ENCODE measurements at regions not wholly inside any gene's neighbourhood (a gene's known extent, or its start where the extent isn't known, plus 50 kb on each side); places are given as distances from the start of the nearest gene placed in this dataset.

DNA sequence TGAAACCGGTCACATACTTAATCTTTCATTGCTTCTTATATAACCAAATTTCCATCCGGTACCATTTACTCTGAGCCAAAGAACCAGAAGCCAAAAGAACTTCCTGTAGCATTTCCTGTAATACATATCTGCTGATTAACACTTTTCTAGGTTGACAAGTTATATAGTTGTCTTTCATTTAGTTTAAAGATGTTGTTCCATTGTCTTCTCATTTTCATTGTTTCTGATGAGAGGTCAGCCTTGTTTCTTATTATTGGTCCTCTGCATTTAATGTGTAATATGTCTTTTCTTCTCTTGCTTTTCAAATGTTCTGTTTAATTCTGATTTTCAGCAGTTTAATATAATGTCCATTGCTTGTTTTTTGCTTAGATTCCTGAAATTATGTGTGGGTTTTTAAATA is 214.5 kb upstream of the CCN2 start:
- no peak for TF ChIP-seq CTCF (IDR thresholded peaks at IDR 0.05)
- Histone ChIP-seq H3K36me3 (no peaks in the 10 kb centered on the region), H3K27ac (no peak overlapping the region), H3K4me1 (no peaks in the 10 kb centered on the region), H3K9me3 (no peaks in the 10 kb centered on the region), H3K27me3 (ENCODE audit: low read depth) (no peaks in the 10 kb centered on the region), H3K4me3 (no peak overlapping the region)
- ATAC-seq (no peak), DNase-seq (no peak)
- intact Hi-C loops (cut with DNase I), result loop anchor here (10.0 kb wide), 1 partner anchor 241 kb away; no protein-coding TSS in a partner anchor

DNA sequence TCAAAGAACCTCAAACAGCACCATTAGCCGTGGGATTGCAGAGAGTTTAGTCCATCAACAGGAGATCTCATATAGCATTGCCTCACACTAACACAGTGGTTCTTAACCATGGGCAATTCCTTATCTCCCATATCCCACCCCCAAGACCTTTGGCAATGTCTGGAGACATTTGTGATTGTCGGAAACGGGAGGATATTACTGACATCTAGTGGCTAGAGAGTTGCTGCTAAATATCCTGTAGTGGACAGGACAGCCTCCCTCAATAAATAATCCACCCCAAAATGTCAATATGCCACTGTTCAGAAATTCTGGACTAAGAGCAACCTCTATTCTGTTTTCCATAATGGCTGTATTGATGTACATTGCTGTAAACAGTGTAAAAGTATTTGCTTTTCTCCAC is 210.1 kb upstream of the CCN2 start:
- ATAC-seq (peak; percentile 47 to 72), DNase-seq (no peak)
- intact Hi-C loops (cut with DNase I), result loop anchor here (10.0 kb wide), 1 partner anchor 236 kb away; no protein-coding TSS in a partner anchor

DNA sequence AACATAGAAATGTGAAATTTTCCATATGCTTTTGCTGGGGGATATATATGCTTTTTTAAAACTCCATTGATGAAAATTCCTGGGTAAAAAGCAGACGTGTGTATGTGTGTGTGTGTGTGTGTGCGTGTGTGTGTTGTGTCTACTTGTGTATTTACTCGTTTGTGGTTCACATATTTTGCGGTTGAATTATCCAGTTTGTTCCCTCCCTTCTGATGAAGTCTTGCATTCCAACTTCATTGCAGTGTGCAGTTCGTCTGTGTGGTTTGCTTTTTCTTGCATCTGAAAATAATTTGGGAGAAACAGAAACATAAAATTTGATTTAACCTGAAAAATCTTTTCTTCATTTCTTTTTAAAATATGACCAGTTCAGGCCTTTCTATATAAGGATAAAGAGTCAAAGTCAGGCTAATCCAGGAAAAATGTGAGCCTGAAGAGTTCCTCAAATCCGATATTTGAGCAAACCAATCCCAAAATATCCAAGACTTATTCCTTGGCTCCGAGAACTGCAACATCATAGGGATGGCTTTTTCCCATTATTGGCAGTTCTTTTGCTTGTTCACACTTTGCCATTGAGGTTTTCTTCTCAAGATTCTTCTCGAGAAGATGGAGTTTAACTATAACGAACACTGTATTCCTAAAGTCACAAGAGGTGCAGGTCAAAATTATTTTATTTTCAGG is 202.2 kb upstream of the CCN2 start:
- no peak for TF ChIP-seq CTCF (IDR thresholded peaks at IDR 0.05)
- Histone ChIP-seq H3K27ac (no peak overlapping the region), H3K4me3 (no peak overlapping the region), H3K9me3 (no peaks in the 10 kb centered on the region), H3K36me3 (no peaks in the 10 kb centered on the region), H3K27me3 (ENCODE audit: low read depth) (no peaks in the 10 kb centered on the region), H3K4me1 (no peaks in the 10 kb centered on the region)
- DNase-seq (no peak), ATAC-seq (no peak)
- intact Hi-C loops (cut with DNase I), result no loop called here

More for the DNA sequence above, 210.1 kb upstream of the CCN2 start:
- TF ChIP-seq CTCF (IDR thresholded peaks at IDR 0.05), result peak; percentile 55
- Histone ChIP-seq H3K4me1 (no peaks in the 10 kb centered on the region), H3K36me3 (no peaks in the 10 kb centered on the region), H3K4me3 (no peak overlapping the region), H3K9me3 (no peaks in the 10 kb centered on the region), H3K27ac (no peak overlapping the region), H3K27me3 (ENCODE audit: low read depth) (no peaks in the 10 kb centered on the region)

- H3K27me3 ChIP-seq (ENCODE audit: low read depth), result no peaks in the 10 kb centered on the region
- intact Hi-C loops (cut with DNase I), result no loop called here
- H3K4me3 ChIP-seq, result no peak overlapping the region
- H3K27ac ChIP-seq, result no peak overlapping the region
- TF ChIP-seq CTCF (IDR thresholded peaks at IDR 0.05), result no peak
- H3K4me1 ChIP-seq, result no peaks in the 10 kb centered on the region
- ATAC-seq (no peak), DNase-seq (no peak)
- H3K36me3 ChIP-seq, result no peaks in the 10 kb centered on the region
- no peaks in the 10 kb centered on the region for H3K9me3 ChIP-seq
Measured at GRCh38 chr6:132147530-132148011, 196.4 kb upstream of the CCN2 start.

DNA sequence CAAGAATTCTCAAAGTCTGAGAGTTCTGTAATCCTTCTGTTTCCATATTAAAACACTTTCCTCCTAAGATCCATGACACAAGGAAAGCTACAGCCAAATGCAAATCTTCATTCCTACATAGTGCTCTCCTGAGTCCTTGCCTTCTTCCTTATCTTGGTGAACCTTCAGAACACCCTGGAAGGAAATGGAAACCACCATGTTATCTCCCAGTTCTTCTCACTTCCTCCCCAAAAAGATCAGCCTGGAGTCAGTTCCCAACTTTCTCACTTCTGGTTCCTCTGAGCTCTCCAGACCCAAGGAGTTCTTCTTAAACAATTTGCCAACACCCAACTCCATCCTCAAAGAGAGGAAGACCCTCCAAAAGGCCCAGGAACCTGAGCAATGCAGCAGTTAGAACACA is 193.3 kb upstream of the CCN2 start:
- Histone ChIP-seq H3K27me3 (ENCODE audit: low read depth) (no peaks in the 10 kb centered on the region), H3K9me3 (no peaks in the 10 kb centered on the region), H3K27ac (no peak overlapping the region), H3K4me3 (no peak overlapping the region), H3K4me1 (no peaks in the 10 kb centered on the region), H3K36me3 (no peaks in the 10 kb centered on the region)
- no peak for DNase-seq
- ATAC-seq, result no peak
- intact Hi-C loops (cut with DNase I), result no loop called here
- TF ChIP-seq CTCF (IDR thresholded peaks at IDR 0.05), result no peak

Measured in lower lobe of right lung (tissue), 2 donors.